Sigmoid colon (tissue), 6 donors: ENCODE measurements at regions not wholly inside any gene's neighbourhood (a gene's known extent, or its start where the extent isn't known, plus 50 kb on each side); places are given as distances from the start of the nearest gene placed in this dataset.

Source experiments
- DNase-seq: peaks from one replicate; pipeline ENCODE4 v3.0.0-alpha.2; 2019
- H3K27ac ChIP-seq, 4 donors: fragments of 200-600 bp; sonication (generic); one replicate each; pipeline ENCODE4 v1.5.1; 2016 to 2019; ENCODE audit warnings: mild to moderate bottlenecking in 1 of 4
- H3K27me3 ChIP-seq, 3 donors: fragments of 200-600 bp; sonication (generic); one replicate each; pipeline ENCODE4 v1.5.1; 2019; ENCODE audit warnings: mild to moderate bottlenecking in 1 of 3
- H3K36me3 ChIP-seq, 4 donors: fragments of 200-600 bp; sonication (generic); one replicate each; pipeline ENCODE4 v1.5.1; 2016 to 2019
- H3K4me1 ChIP-seq, 4 donors: fragments of 200-600 bp; sonication (generic); one replicate each; pipeline ENCODE4 v1.5.1; 2017 to 2019
- H3K4me3 ChIP-seq, 4 donors: fragments of 200-600 bp; sonication (generic); one replicate each; pipeline ENCODE4 v1.5.1; 2017 to 2019; ENCODE audit warnings: mild to moderate bottlenecking in 2 of 4, moderate library complexity in 1 of 4
- H3K9me3 ChIP-seq, 4 donors: fragments of 200-600 bp in 3 of 4; sonication (generic) in 3 of 4; one replicate each; pipeline versions ENCODE4 v1.5.1 to v1.6.1; 2013 to 2019
- EP300 ChIP-seq, 4 donors: sonication (generic); formaldehyde crosslinking; IDR thresholded peaks; one replicate each; pipeline ENCODE4 v1.6.1; 2017; ENCODE audit warnings: antibody characterized with exemption in 4 of 4
- POLR2A ChIP-seq, 2 donors: fragments of 450-650 bp; IDR thresholded peaks; one replicate each; pipeline ENCODE4 v1.6.1; 2016; ENCODE audit warnings: antibody characterized with exemption in 2 of 2, mild to moderate bottlenecking in 2 of 2, moderate library complexity in 2 of 2
- POLR2AphosphoS5 ChIP-seq, 4 donors: sonication (generic); formaldehyde crosslinking; IDR thresholded peaks; one replicate each; pipeline ENCODE4 v1.6.1; 2017; ENCODE audit warnings: antibody characterized with exemption in 4 of 4
- WGBS, 2 donors: extraction: QIAGEN DNeasy Blood & Tissue Kit; methylation state at CpG; one replicate each; pipeline ENCODE4 v1.1.7; 2013; 5-methylcytosine and 5-hydroxymethylcytosine counted together
- intact Hi-C: fragments of 100-400 bp; cut with DNase I; formaldehyde crosslinking; loops from one replicate; pipeline ENCODE4 v1.15.1; 2023
- TF ChIP-seq, protein P1 (sequence below), 4 experiments: fragments of 450-650 bp in 3 of 4; fragments of 200-600 bp in 1 of 4; IDR thresholded peaks; one replicate each; pipeline ENCODE4 v1.5.1; 2016 to 2019; ENCODE audit warnings: antibody characterized with exemption in 4 of 4, mild to moderate bottlenecking in 3 of 4, moderate library complexity in 2 of 4
- donor health status: healthy with polysubstance abuse.
- donor health status: healthy.

DNA sequence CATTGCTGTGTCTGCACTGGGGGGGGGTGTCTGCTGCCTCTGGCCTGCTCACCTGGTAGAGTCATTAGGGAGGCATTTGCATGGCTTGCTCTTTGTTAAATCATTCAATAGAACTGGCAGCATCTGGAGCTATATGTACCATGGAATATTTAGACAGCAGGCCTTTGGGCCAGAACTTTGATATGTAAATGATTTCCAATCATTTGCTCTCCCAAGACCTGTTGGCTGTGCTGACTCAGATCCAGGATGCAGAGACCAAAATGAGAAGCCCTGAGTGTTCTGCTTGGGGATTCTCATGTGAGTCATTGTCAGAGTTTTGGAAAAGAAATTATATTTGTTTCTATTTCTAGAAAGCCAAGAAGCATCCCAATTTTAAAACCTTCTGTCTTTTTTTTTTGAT lies 257.6 kb upstream of the IGFBP3 start:
- Histone ChIP-seq H3K36me3 (no peaks in the 10 kb centered on the region), H3K4me1 (peaks cover 0 to 10% (median 0%) of the 10 kb centered on the region in 4 donors), H3K27me3 (no peaks in the 10 kb centered on the region), H3K9me3 (no peaks in the 10 kb centered on the region), H3K27ac (peak overlapping the region in 1 of 4 donors; percentile 7), H3K4me3 (no peak overlapping the region)
- DNase-seq: no peak
- intact Hi-C loops: no loop called here
- TF ChIP-seq EP300 (IDR thresholded peaks at IDR 0.05): no peak
- TF ChIP-seq POLR2A (IDR thresholded peaks at IDR 0.05): no peak
- TF ChIP-seq, protein P1, sequence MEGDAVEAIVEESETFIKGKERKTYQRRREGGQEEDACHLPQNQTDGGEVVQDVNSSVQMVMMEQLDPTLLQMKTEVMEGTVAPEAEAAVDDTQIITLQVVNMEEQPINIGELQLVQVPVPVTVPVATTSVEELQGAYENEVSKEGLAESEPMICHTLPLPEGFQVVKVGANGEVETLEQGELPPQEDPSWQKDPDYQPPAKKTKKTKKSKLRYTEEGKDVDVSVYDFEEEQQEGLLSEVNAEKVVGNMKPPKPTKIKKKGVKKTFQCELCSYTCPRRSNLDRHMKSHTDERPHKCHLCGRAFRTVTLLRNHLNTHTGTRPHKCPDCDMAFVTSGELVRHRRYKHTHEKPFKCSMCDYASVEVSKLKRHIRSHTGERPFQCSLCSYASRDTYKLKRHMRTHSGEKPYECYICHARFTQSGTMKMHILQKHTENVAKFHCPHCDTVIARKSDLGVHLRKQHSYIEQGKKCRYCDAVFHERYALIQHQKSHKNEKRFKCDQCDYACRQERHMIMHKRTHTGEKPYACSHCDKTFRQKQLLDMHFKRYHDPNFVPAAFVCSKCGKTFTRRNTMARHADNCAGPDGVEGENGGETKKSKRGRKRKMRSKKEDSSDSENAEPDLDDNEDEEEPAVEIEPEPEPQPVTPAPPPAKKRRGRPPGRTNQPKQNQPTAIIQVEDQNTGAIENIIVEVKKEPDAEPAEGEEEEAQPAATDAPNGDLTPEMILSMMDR (IDR thresholded peaks at IDR 0.05): no peak

DNA sequence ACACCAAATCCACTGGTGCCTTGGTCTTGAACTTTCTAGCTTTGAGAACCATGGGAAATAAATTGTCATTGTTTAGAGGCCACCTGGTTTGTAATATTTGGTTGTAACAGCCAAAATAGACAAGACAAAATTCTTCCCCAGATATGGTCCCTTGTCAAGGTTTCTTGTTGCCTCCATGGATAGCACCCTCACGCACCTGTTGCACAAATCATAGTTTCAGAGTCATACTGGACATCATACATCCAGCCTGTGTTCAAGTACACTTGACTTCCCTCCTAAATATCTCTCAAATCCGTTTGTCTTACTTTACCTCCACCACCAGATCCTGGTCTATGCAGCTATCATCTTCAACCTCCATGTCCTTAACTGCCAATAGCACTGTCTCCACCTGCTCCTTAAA lies 256.7 kb upstream of the IGFBP3 start:
- no peaks in the 10 kb centered on the region for H3K27me3 ChIP-seq
- WGBS, 2 donors: 73 to 88% methylated on average over 2 of the region's 2 CpGs
- no peak overlapping the region for H3K4me3 ChIP-seq
- peaks cover 0 to 13% (median 0%) of the 10 kb centered on the region in 4 donors for H3K4me1 ChIP-seq
- TF ChIP-seq POLR2A (IDR thresholded peaks at IDR 0.05): no peak
- H3K36me3 ChIP-seq: no peaks in the 10 kb centered on the region
- DNase-seq: no peak
- no peak overlapping the region for H3K27ac ChIP-seq
- intact Hi-C loops: no loop called here
- H3K9me3 ChIP-seq: no peaks in the 10 kb centered on the region

DNA sequence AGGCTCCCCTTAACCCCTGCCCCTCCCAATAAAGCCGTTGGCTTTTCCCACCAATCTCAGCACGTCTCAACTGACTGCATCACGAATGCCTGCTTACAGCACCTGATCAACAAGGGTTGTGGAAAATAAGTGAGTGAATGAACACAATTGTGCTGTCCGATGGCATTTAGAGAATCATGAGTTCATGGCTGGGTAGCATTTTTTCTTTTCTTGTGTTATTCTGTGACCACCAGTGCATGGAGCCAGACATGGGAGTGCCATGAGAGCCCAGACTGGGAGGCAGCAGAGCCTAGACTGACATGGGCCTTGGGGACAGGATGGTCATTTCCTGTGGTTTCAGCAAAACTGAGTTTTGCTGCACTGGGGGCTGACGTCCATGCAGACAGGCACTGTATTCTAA lies 254.1 kb upstream of the IGFBP3 start:
- H3K9me3 ChIP-seq: no peaks in the 10 kb centered on the region
- TF ChIP-seq POLR2AphosphoS5 (IDR thresholded peaks at IDR 0.05): no peak
- TF ChIP-seq EP300 (IDR thresholded peaks at IDR 0.05): no peak
- TF ChIP-seq POLR2A (IDR thresholded peaks at IDR 0.05): no peak
- TF ChIP-seq, protein P1 (IDR thresholded peaks at IDR 0.05): no peak
- peaks cover 0 to 13% (median 0%) of the 10 kb centered on the region in 4 donors for H3K4me1 ChIP-seq
- intact Hi-C loops: no loop called here
- H3K36me3 ChIP-seq: no peaks in the 10 kb centered on the region
- 76 to 78% methylated on average over 5 of the region's 5 CpGs for WGBS, 2 donors
- no peaks in the 10 kb centered on the region for H3K27me3 ChIP-seq
- DNase-seq: no peak
- H3K4me3 ChIP-seq: no peak overlapping the region
- H3K27ac ChIP-seq: no peak overlapping the region

DNA sequence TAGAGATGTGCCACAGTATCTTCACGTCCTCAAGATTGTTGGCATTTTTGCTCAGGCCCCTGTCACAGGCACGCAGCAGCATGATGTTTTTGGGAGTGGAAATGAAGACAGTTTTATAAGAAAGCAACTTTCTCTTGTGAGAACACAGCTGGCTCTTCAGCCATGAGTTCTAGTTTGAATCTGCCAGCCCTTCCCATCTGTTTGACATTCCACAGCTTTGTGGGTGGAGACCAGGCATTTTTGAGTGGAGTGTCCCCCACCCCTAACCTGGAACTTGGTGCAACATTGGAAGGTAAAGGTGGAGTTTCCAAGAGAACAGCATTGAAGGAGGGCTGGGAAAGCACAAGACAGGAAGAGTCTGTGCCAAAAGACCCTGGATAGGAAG lies 253.1 kb upstream of the IGFBP3 start:
- Histone ChIP-seq H3K9me3 (no peaks in the 10 kb centered on the region), H3K4me1 (peaks cover 0 to 13% (median 0%) of the 10 kb centered on the region in 4 donors), H3K27me3 (no peaks in the 10 kb centered on the region), H3K27ac (peak overlapping the region in 1 of 4 donors; percentile 38), H3K4me3 (no peak overlapping the region), H3K36me3 (no peaks in the 10 kb centered on the region)
- intact Hi-C loops: no loop called here
- no peak for TF ChIP-seq POLR2A (IDR thresholded peaks at IDR 0.05)
- no peak for DNase-seq
- WGBS, 2 donors: 58 to 82% methylated on average over 2 of the region's 2 CpGs

DNA sequence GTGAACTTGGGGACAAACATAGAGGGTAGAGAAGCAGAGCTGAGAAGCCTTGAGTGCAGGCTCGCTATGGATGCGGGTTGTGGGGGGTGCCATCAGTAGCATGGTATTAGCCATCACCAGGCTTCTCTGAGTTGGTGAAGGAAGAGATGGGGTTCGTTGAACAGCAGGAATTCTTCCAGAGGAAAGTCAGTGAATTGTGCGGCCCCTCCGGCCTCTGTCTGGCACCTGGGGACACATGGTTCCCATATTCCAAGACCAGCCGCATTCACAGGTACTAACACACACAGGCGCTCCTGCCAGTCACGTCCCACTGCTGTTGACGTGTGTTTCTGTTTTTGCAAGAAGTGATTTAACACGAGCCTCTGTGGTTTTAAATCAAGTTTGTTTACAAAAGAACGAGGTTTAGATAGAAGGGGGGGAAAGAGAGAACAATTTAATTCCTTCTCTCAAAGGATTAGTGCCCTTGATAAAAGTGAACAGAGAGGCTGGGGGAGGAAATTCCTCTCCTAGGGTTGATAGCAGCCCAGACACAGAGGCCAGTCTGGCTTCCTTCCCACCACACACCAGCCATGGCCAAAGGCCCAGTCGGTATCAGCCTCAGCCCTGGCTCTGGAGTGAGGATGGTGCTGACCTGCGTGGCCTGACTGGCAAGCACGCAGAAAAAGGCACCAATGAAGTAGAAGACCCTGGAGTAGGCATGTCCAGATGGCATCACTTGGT lies 252.6 kb upstream of the IGFBP3 start:
- intact Hi-C loops: no loop called here
- H3K27me3 ChIP-seq: no peaks in the 10 kb centered on the region
- no peaks in the 10 kb centered on the region for H3K36me3 ChIP-seq
- TF ChIP-seq EP300 (IDR thresholded peaks at IDR 0.05): no peak
- no peak for TF ChIP-seq POLR2AphosphoS5 (IDR thresholded peaks at IDR 0.05)
- TF ChIP-seq, protein P1 (IDR thresholded peaks at IDR 0.05): no peak
- no peak for TF ChIP-seq POLR2A (IDR thresholded peaks at IDR 0.05)
- peaks cover 0 to 12% (median 0%) of the 10 kb centered on the region in 4 donors for H3K4me1 ChIP-seq
- H3K4me3 ChIP-seq: no peak overlapping the region
- 64 to 70% methylated on average over 14 of the region's 14 CpGs for WGBS, 2 donors
- H3K27ac ChIP-seq: peak overlapping the region in 1 of 4 donors; percentile 38
- no peaks in the 10 kb centered on the region for H3K9me3 ChIP-seq
- DNase-seq: no peak

DNA sequence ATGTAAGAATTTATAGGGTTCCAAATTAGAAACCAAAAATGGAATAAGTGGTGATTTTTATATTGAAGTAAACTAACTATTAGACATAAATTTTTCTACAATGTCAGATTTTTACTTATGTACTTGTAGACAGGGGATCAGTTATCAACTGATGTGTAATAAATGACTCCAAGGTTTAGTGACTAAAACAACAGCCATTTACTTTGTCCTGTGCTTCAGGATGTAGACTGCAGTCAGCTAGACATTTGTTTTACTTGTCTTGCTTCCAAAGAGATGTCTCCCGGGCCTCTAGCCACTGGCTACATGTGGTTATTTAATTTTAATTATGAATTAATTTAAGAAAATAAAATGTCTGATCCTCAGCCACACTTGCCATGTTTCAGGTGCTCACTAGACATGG lies 249.7 kb upstream of the IGFBP3 start:
- Histone ChIP-seq H3K9me3 (no peaks in the 10 kb centered on the region), H3K27ac (no peak overlapping the region), H3K4me1 (peaks cover 0 to 7% (median 0%) of the 10 kb centered on the region in 4 donors), H3K27me3 (no peaks in the 10 kb centered on the region), H3K36me3 (no peaks in the 10 kb centered on the region), H3K4me3 (no peak overlapping the region)
- TF ChIP-seq, protein P1 (IDR thresholded peaks at IDR 0.05): no peak
- TF ChIP-seq EP300 (IDR thresholded peaks at IDR 0.05): no peak
- no peak for TF ChIP-seq POLR2A (IDR thresholded peaks at IDR 0.05)
- no peak for TF ChIP-seq POLR2AphosphoS5 (IDR thresholded peaks at IDR 0.05)
- DNase-seq: no peak
- WGBS, 2 donors: 67 to 72% methylated on average over 1 of the region's 1 CpG
- intact Hi-C loops: no loop called here
